PFSK-1 (cell line): ENCODE measurements at regions not wholly inside any gene's neighbourhood (a gene's known extent, or its start where the extent isn't known, plus 50 kb on each side); places are given as distances from the start of the nearest gene placed in this dataset.

Source experiments
- FOXP2 ChIP-seq: optimal IDR thresholded peaks from 2 replicates; pipeline ENCODE3; 2011; ENCODE audit warnings: borderline replicate concordance, control low read depth, inconsistent platforms; ENCODE audit not compliant: insufficient read depth; ENCODE audit errors: extremely low read length, extremely low read depth
- POLR2AphosphoS5 ChIP-seq: IDR thresholded peaks from 2 replicates; pipeline ENCODE4 v1.6.1; 2012; ENCODE audit warnings: low read depth, mild to moderate bottlenecking, control low read depth, low read length, moderate library complexity
- REST ChIP-seq, 2 experiments: IDR thresholded peaks; 2 replicates each; pipeline versions ENCODE4 v1.6.1 to v1.8.0; 2011 to 2012; ENCODE audit warnings: low read depth in 2 of 2, low read length in 2 of 2, control low read depth in 1 of 2, inconsistent platforms in 1 of 2, mild to moderate bottlenecking in 1 of 2, moderate library complexity in 1 of 2; ENCODE audit not compliant: insufficient read depth in 1 of 2
- SIN3A ChIP-seq: IDR thresholded peaks from 2 replicates; pipeline ENCODE4 v1.6.1; 2012; ENCODE audit warnings: mild to moderate bottlenecking, low read length, moderate library complexity, borderline replicate concordance; ENCODE audit not compliant: insufficient read depth
- TAF1 ChIP-seq: IDR thresholded peaks from 2 replicates; pipeline ENCODE4 v1.6.1; 2012; ENCODE audit warnings: low read length, control low read depth, borderline replicate concordance; ENCODE audit not compliant: insufficient read depth

- no peak for TF ChIP-seq FOXP2
- no peak for TF ChIP-seq POLR2AphosphoS5
- no peak for TF ChIP-seq SIN3A
- no peak for TF ChIP-seq TAF1
- no peak for TF ChIP-seq REST (IDR thresholded peaks at IDR 0.05; ENCODE audit: insufficient read depth in 1 of 2, low read depth in 2 of 2, low read length in 2 of 2)
These were observed 609.9 kb downstream of the BUD13 start for GRCh38 chr11:116162886-116163230.

- no peak for TF ChIP-seq REST (IDR thresholded peaks at IDR 0.05; ENCODE audit: insufficient read depth in 1 of 2, low read depth in 2 of 2, low read length in 2 of 2)
- no peak for TF ChIP-seq FOXP2
- TF ChIP-seq POLR2AphosphoS5, result no peak
- TF ChIP-seq SIN3A, result no peak
- TF ChIP-seq TAF1, result no peak
These were observed 610.5 kb downstream of the BUD13 start for GRCh38 chr11:116162086-116162885.

GRCh38 chr11:116148645-116149044, 624.1 kb downstream of the BUD13 start:
- TF ChIP-seq FOXP2, result no peak
- TF ChIP-seq POLR2AphosphoS5, result no peak
- TF ChIP-seq SIN3A, result no peak
- no peak for TF ChIP-seq REST (IDR thresholded peaks at IDR 0.05; ENCODE audit: insufficient read depth in 1 of 2, low read depth in 2 of 2, low read length in 2 of 2)
- TF ChIP-seq TAF1, result no peak

- TF ChIP-seq TAF1 (no peak), FOXP2 (no peak), POLR2AphosphoS5 (no peak), SIN3A (no peak), REST (IDR thresholded peaks at IDR 0.05; ENCODE audit: insufficient read depth in 1 of 2, low read depth in 2 of 2, low read length in 2 of 2) (no peak)
These were observed 624.7 kb downstream of the BUD13 start for GRCh38 chr11:116148056-116148455.
